Nephron progenitor cell (in vitro differentiated cells): ENCODE measurements at regions not wholly inside any gene's neighbourhood (a gene's known extent, or its start where the extent isn't known, plus 50 kb on each side); places are given as distances from the start of the nearest gene placed in this dataset.

Source experiments
- DNase-seq: peaks from one replicate; pipeline ENCODE4 v3.0.0; 2021
- H3K27ac Mint-ChIP-seq: 2 replicates; pipeline ENCODE4 v1.8.0; 2021; ENCODE audit warnings: mild to moderate bottlenecking, moderate library complexity, mixed read lengths
- H3K27me3 Mint-ChIP-seq: 2 replicates; pipeline ENCODE4 v1.8.0; 2021; ENCODE audit warnings: mild to moderate bottlenecking, low read depth, mixed read lengths; ENCODE audit not compliant: poor library complexity
- H3K36me3 Mint-ChIP-seq: 2 replicates; pipeline ENCODE4 v1.8.0; 2021; ENCODE audit warnings: low read depth, mixed read lengths
- H3K4me1 Mint-ChIP-seq: 2 replicates; pipeline ENCODE4 v1.8.0; 2021; ENCODE audit warnings: mixed read lengths
- H3K4me3 Mint-ChIP-seq: 2 replicates; pipeline ENCODE4 v1.8.0; 2021; ENCODE audit warnings: mild to moderate bottlenecking, moderate library complexity, mixed read lengths
- H3K9me3 Mint-ChIP-seq: 2 replicates; pipeline ENCODE4 v1.8.0; 2021; ENCODE audit warnings: mild to moderate bottlenecking, moderate library complexity, mixed read lengths
- TF ChIP-seq, protein P1 (sequence below): fragments of 200-600 bp; sonication (generic); IDR thresholded peaks from 2 replicates; pipeline ENCODE4 v1.5.0; 2021; ENCODE audit warnings: antibody characterized with exemption

DNA sequence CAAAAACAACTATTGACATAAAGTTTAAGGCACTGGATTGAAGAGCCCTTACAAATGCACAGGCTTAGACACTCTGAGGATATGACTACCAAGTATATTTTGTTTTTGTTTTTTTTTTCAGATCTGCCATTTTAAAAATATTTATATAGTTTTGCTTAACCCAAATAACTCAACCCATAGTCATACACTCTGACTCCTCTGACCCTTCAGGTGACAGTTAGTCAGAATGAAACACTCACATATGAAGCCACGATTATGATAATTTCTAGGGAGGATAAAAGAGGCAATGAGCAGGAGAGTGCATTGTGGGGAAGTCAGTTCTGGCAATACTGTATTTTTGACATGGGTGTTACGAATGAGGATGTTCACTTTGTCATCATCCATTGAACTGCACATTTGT, 774.7 kb downstream of the MECOM start:
- TF ChIP-seq, protein P1, sequence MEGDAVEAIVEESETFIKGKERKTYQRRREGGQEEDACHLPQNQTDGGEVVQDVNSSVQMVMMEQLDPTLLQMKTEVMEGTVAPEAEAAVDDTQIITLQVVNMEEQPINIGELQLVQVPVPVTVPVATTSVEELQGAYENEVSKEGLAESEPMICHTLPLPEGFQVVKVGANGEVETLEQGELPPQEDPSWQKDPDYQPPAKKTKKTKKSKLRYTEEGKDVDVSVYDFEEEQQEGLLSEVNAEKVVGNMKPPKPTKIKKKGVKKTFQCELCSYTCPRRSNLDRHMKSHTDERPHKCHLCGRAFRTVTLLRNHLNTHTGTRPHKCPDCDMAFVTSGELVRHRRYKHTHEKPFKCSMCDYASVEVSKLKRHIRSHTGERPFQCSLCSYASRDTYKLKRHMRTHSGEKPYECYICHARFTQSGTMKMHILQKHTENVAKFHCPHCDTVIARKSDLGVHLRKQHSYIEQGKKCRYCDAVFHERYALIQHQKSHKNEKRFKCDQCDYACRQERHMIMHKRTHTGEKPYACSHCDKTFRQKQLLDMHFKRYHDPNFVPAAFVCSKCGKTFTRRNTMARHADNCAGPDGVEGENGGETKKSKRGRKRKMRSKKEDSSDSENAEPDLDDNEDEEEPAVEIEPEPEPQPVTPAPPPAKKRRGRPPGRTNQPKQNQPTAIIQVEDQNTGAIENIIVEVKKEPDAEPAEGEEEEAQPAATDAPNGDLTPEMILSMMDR, result no peak
- no peaks in the 10 kb centered on the region for H3K36me3 Mint-ChIP-seq
- H3K27me3 Mint-ChIP-seq, result peaks cover 3% of the 10 kb centered on the region
- no peak overlapping the region for H3K4me3 Mint-ChIP-seq
- no peak for DNase-seq
- H3K4me1 Mint-ChIP-seq, result no peaks in the 10 kb centered on the region
- no peak overlapping the region for H3K27ac Mint-ChIP-seq
- peaks cover under 1% of the 10 kb centered on the region for H3K9me3 Mint-ChIP-seq

GRCh38 chr3:168885028-168885427, 778.5 kb downstream of the MECOM start:
- Mint-ChIP-seq H3K4me3 (no peak overlapping the region), H3K36me3 (no peaks in the 10 kb centered on the region), H3K4me1 (no peaks in the 10 kb centered on the region), H3K27me3 (peaks cover 3% of the 10 kb centered on the region), H3K9me3 (no peaks in the 10 kb centered on the region), H3K27ac (no peak overlapping the region)
- TF ChIP-seq, protein P1, result no peak
- DNase-seq, result no peak

DNA sequence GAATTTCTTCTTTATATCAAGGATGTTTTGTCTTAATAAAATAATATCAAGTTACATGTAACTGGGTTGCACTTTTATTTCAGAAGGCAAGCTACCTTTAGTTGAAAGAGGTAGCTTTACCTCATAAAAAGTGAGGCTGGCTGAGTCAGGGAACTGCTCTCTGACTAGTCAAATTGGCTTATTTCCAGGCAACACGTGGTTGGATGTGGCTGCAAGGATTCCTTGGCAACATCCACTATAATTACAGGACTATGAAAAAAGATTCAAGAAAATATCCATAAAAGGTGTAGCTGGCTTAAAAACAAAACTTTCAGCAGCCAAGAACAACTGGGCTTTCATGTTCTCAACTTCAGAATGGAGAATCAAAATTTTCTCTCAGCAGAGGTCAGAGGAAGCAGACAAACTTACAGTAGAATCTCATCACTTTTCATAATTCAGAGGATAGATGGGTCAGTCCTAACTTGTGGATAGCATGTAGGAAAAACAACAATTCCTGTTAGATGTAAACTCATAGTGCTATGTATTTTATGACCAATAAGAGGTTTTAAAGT, 779.1 kb downstream of the MECOM start:
- H3K4me1 Mint-ChIP-seq, result no peaks in the 10 kb centered on the region
- no peak for DNase-seq
- no peaks in the 10 kb centered on the region for H3K9me3 Mint-ChIP-seq
- no peak overlapping the region for H3K4me3 Mint-ChIP-seq
- H3K27me3 Mint-ChIP-seq, result peaks cover 3% of the 10 kb centered on the region
- TF ChIP-seq, protein P1, result no peak
- no peaks in the 10 kb centered on the region for H3K36me3 Mint-ChIP-seq
- H3K27ac Mint-ChIP-seq, result no peak overlapping the region

DNA sequence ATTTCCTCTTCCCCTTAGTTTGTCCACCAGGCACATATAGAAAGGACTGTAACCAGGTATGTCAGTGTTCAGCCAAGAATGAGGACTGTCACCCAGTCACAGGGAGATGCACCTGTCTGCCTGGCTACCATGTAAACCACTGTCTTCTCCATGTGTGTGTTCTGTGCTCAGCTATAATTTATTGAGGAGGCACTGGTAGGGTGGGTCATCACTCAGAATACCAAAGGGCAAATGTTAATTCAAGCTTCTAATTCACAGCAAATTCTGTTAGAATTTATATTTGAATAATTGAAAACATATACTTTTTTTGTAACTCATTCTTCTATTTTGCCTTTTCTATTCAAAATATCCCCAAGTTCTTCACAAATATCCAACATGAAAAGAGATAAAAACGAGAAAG, 780.4 kb downstream of the MECOM start:
- no peaks in the 10 kb centered on the region for H3K4me1 Mint-ChIP-seq
- no peak for DNase-seq
- no peak overlapping the region for H3K4me3 Mint-ChIP-seq
- H3K27me3 Mint-ChIP-seq, result no peaks in the 10 kb centered on the region
- TF ChIP-seq, protein P1, result no peak
- H3K27ac Mint-ChIP-seq, result no peak overlapping the region
- H3K9me3 Mint-ChIP-seq, result no peaks in the 10 kb centered on the region
- no peaks in the 10 kb centered on the region for H3K36me3 Mint-ChIP-seq

GRCh38 chr3:168881804-168882203, 781.7 kb downstream of the MECOM start:
- no peaks in the 10 kb centered on the region for H3K4me1 Mint-ChIP-seq
- no peak overlapping the region for H3K4me3 Mint-ChIP-seq
- H3K9me3 Mint-ChIP-seq, result no peaks in the 10 kb centered on the region
- H3K27me3 Mint-ChIP-seq, result no peaks in the 10 kb centered on the region
- no peak overlapping the region for H3K27ac Mint-ChIP-seq
- TF ChIP-seq, protein P1, result no peak
- no peaks in the 10 kb centered on the region for H3K36me3 Mint-ChIP-seq
- no peak for DNase-seq

DNA sequence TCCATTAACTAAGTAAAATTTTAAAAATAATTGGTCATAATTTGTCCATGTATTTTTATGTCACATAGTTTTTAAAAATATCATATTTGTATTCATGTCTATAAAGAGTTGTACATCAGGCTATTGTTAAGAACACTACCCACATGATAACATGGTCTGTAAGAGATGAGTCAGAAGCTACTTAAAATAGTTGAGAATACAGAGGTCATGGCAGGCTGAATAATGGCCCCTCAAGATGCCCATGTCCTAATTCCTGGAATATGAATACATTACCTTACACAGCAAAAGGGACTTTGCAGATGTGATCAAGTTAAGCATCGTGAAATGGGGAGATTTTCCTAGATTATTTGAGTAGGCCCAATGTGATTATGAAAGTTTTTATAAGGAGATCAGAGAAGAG, 782.9 kb upstream of the GOLIM4 start:
- Mint-ChIP-seq H3K27me3 (no peaks in the 10 kb centered on the region), H3K4me3 (no peak overlapping the region), H3K36me3 (no peaks in the 10 kb centered on the region), H3K9me3 (no peaks in the 10 kb centered on the region), H3K27ac (no peak overlapping the region), H3K4me1 (no peaks in the 10 kb centered on the region)
- no peak for DNase-seq
- TF ChIP-seq, protein P1, result no peak
